ENCODE measurements at regions not wholly inside any gene's neighbourhood (a gene's known extent, or its start where the extent isn't known, plus 50 kb on each side); places are given as distances from the start of the nearest gene placed in this dataset.
"Not testable (repeated sequence)": the region's sequence is repeated elsewhere in the genome, so short reads cannot be mapped to it uniquely, and the experiment has no call there.

- WGBS, 3 donors, result 73 to 81% (median 80%) methylated on average over 8 of the region's 8 CpGs
Observed at GRCh38 chr3:40886660-40887425, 312.5 kb upstream of the CTNNB1 start.

GRCh38 chr3:40891186-40891585, 308.1 kb upstream of the CTNNB1 start:
- WGBS, 3 donors, result 94 to 100% (median 99%) methylated on average over 3 of the region's 3 CpGs
- no peak overlapping the region for H3K27ac ChIP-seq (ENCODE audit: low read depth, low read length)

More at GRCh38 chr3:40886660-40887425, 312.5 kb upstream of the CTNNB1 start:
- H3K27ac ChIP-seq (ENCODE audit: low read depth, low read length), result no peak overlapping the region

GRCh38 chr3:40895109-40895508, 304.2 kb upstream of the CTNNB1 start:
- WGBS, 3 donors, result 71 to 82% (median 74%) methylated on average over 4 of the region's 4 CpGs
- H3K27ac ChIP-seq (ENCODE audit: low read depth, low read length), result no peak overlapping the region

- WGBS, 3 donors, result 71 to 88% (median 80%) methylated on average over 4 of the region's 4 CpGs
- no peak overlapping the region for H3K27ac ChIP-seq (ENCODE audit: low read depth, low read length)
Observed at GRCh38 chr3:40899286-40899712, 300.0 kb upstream of the CTNNB1 start.

GRCh38 chr3:40901298-40901697, 298.0 kb upstream of the CTNNB1 start:
- H3K27ac ChIP-seq (ENCODE audit: low read depth, low read length), result no peak overlapping the region
- WGBS, 3 donors, result 65 to 89% (median 79%) methylated on average over 3 of the region's 3 CpGs

- no peak overlapping the region for H3K27ac ChIP-seq (ENCODE audit: low read depth, low read length)
Observed at GRCh38 chr3:40901796-40902195, 297.5 kb upstream of the CTNNB1 start.

- not testable (repeated sequence) for H3K27ac ChIP-seq (ENCODE audit: low read depth, low read length)
- 74 to 78% (median 74%) methylated on average over 24 to 26 of the region's 26 CpGs for WGBS, 3 donors
Observed at GRCh38 chr3:40907907-40908465, 291.3 kb upstream of the CTNNB1 start.

- no peak overlapping the region for H3K27ac ChIP-seq (ENCODE audit: low read depth, low read length)
- WGBS, 3 donors, result 92 to 93% (median 92%) methylated on average over 3 of the region's 3 CpGs
Observed at GRCh38 chr3:40908612-40909011, 290.7 kb upstream of the CTNNB1 start.

GRCh38 chr3:40911264-40911663, 288.0 kb upstream of the CTNNB1 start:
- 88 to 92% (median 89%) methylated on average over 2 of the region's 2 CpGs for WGBS, 3 donors
- H3K27ac ChIP-seq (ENCODE audit: low read depth, low read length), result no peak overlapping the region

- WGBS, 3 donors, result 15 to 86% (median 85%) methylated on average over 1 of the region's 1 CpG
- no peak overlapping the region for H3K27ac ChIP-seq (ENCODE audit: low read depth, low read length)
Observed at GRCh38 chr3:40911928-40912327, 287.4 kb upstream of the CTNNB1 start.

- WGBS, 3 donors, result 68 to 96% (median 93%) methylated on average over 4 of the region's 4 CpGs
- no peak overlapping the region for H3K27ac ChIP-seq (ENCODE audit: low read depth, low read length)
Observed at GRCh38 chr3:40912461-40912860, 286.8 kb upstream of the CTNNB1 start.

- H3K27ac ChIP-seq (ENCODE audit: low read depth, low read length), result no peak overlapping the region
- WGBS, 3 donors, result 64 to 88% (median 82%) methylated on average over 4 of the region's 4 CpGs
Observed at GRCh38 chr3:40913192-40913591, 286.1 kb upstream of the CTNNB1 start.

GRCh38 chr3:40913641-40914040, 285.7 kb upstream of the CTNNB1 start:
- 71 to 90% (median 78%) methylated on average over 2 of the region's 2 CpGs for WGBS, 3 donors
- H3K27ac ChIP-seq (ENCODE audit: low read depth, low read length), result no peak overlapping the region

GRCh38 chr3:40914475-40914874, 284.8 kb upstream of the CTNNB1 start:
- 68 to 80% (median 73%) methylated on average over 2 of the region's 2 CpGs for WGBS, 3 donors
- H3K27ac ChIP-seq (ENCODE audit: low read depth, low read length), result no peak overlapping the region

GRCh38 chr3:40915346-40915865, 283.9 kb upstream of the CTNNB1 start:
- no peak overlapping the region for H3K27ac ChIP-seq (ENCODE audit: low read depth, low read length)
- 81 to 91% (median 88%) methylated on average over 6 of the region's 6 CpGs for WGBS, 3 donors

GRCh38 chr3:40920041-40920440, 279.3 kb upstream of the CTNNB1 start:
- WGBS, 3 donors, result 64 to 88% (median 67%) methylated on average over 2 of the region's 2 CpGs
- no peak overlapping the region for H3K27ac ChIP-seq (ENCODE audit: low read depth, low read length)

- no peak overlapping the region for H3K27ac ChIP-seq (ENCODE audit: low read depth, low read length)
- WGBS, 3 donors, result 87 to 90% (median 89%) methylated on average over 3 of the region's 3 CpGs
Observed at GRCh38 chr3:40921251-40921650, 278.1 kb upstream of the CTNNB1 start.

- H3K27ac ChIP-seq (ENCODE audit: low read depth, low read length), result no peak overlapping the region
- 82 to 88% (median 83%) methylated on average over 4 of the region's 4 CpGs for WGBS, 3 donors
Observed at GRCh38 chr3:40923143-40923542, 276.2 kb upstream of the CTNNB1 start.

- no peak overlapping the region for H3K27ac ChIP-seq (ENCODE audit: low read depth, low read length)
- WGBS, 3 donors, result 91 to 96% (median 96%) methylated on average over 4 of the region's 4 CpGs
Observed at GRCh38 chr3:40923651-40924050, 275.7 kb upstream of the CTNNB1 start.

All from adipose tissue (tissue), 3 donors.